ENCODE measurements at regions not wholly inside any gene's neighbourhood (a gene's known extent, or its start where the extent isn't known, plus 50 kb on each side); places are given as distances from the start of the nearest gene placed in this dataset.
"Not testable (repeated sequence)": the region's sequence is repeated elsewhere in the genome, so short reads cannot be mapped to it uniquely, and the experiment has no call there.

GRCh38 chr2:242049492-242049891 lies 180.0 kb downstream of the RTP5 start:
- DNase-seq (ENCODE audit: low read depth), result not testable (repeated sequence)

GRCh38 chr2:242051463-242051862 lies 181.9 kb downstream of the RTP5 start:
- no peak for DNase-seq (ENCODE audit: low read depth)

- no peak for DNase-seq (ENCODE audit: low read depth)
Observed at GRCh38 chr2:242052421-242052820, 182.9 kb downstream of the RTP5 start.

- no peak for DNase-seq (ENCODE audit: low read depth)
Observed at GRCh38 chr2:242053921-242054320, 184.4 kb downstream of the RTP5 start.

GRCh38 chr2:242054406-242054805 lies 184.9 kb downstream of the RTP5 start:
- no peak for DNase-seq (ENCODE audit: low read depth)

- DNase-seq (ENCODE audit: low read depth), result no peak
Observed at GRCh38 chr2:242054881-242055801, 185.6 kb downstream of the RTP5 start.

GRCh38 chr2:242056026-242056425 lies 186.5 kb downstream of the RTP5 start:
- no peak for DNase-seq (ENCODE audit: low read depth)

- no peak for DNase-seq (ENCODE audit: low read depth)
Observed at GRCh38 chr2:242056785-242057184, 187.3 kb downstream of the RTP5 start.

GRCh38 chr2:242057379-242058040 lies 188.0 kb downstream of the RTP5 start:
- no peak for DNase-seq (ENCODE audit: low read depth)

GRCh38 chr2:242058116-242058680 lies 188.7 kb downstream of the RTP5 start:
- DNase-seq (ENCODE audit: low read depth), result no peak

- DNase-seq (ENCODE audit: low read depth), result no peak
Observed at GRCh38 chr2:242059566-242059965, 190.0 kb downstream of the RTP5 start.

GRCh38 chr2:242060212-242060835 lies 190.8 kb downstream of the RTP5 start:
- DNase-seq (ENCODE audit: low read depth), result no peak

- DNase-seq (ENCODE audit: low read depth), result not testable (repeated sequence)
Observed at GRCh38 chr2:242061930-242062329, 192.4 kb downstream of the RTP5 start.

GRCh38 chr2:242063436-242063835 lies 193.9 kb downstream of the RTP5 start:
- DNase-seq (ENCODE audit: low read depth), result no peak

- no peak for DNase-seq (ENCODE audit: low read depth)
Observed at GRCh38 chr2:242063850-242064249, 194.3 kb downstream of the RTP5 start.

- DNase-seq (ENCODE audit: low read depth), result no peak
Observed at GRCh38 chr2:242064364-242065250, 195.1 kb downstream of the RTP5 start.

GRCh38 chr2:242065426-242065825 lies 195.9 kb downstream of the RTP5 start:
- no peak for DNase-seq (ENCODE audit: low read depth)

- DNase-seq (ENCODE audit: low read depth), result no peak
Observed at GRCh38 chr2:242069018-242069417, 199.5 kb downstream of the RTP5 start.

GRCh38 chr2:242069938-242070395 lies 200.4 kb downstream of the RTP5 start:
- DNase-seq (ENCODE audit: low read depth), result not testable (repeated sequence)

GRCh38 chr2:242070726-242071125 lies 201.2 kb downstream of the RTP5 start:
- DNase-seq (ENCODE audit: low read depth), result not testable (repeated sequence)

GRCh38 chr2:242071377-242071776 lies 201.8 kb downstream of the RTP5 start:
- not testable (repeated sequence) for DNase-seq (ENCODE audit: low read depth)

Data from stimulated activated CD8-positive, alpha-beta memory T cell treated with anti-CD3 and anti-CD28 coated beads, Interleukin-7, amount 100 ng/mL, for 24 hours (primary cell).